Endodermal cell (in vitro differentiated cells): ENCODE measurements at regions not wholly inside any gene's neighbourhood (a gene's known extent, or its start where the extent isn't known, plus 50 kb on each side); places are given as distances from the start of the nearest gene placed in this dataset.

ENCODE experiments used
- DNase-seq: peaks from one replicate; pipeline ENCODE4 v3.0.0-alpha.2; 2017
- H3K27ac ChIP-seq: 2 replicates; pipeline ENCODE4 v1.5.1; 2013; ENCODE audit warnings: mild to moderate bottlenecking, low read depth, low read length, moderate library complexity
- H3K27me3 ChIP-seq: 2 replicates; pipeline ENCODE4 v1.6.1; 2013; ENCODE audit warnings: mild to moderate bottlenecking, low read length, moderate library complexity; ENCODE audit not compliant: insufficient read depth, control insufficient read depth, poor library complexity, severe bottlenecking
- H3K36me3 ChIP-seq: 2 replicates; pipeline ENCODE4 v1.7.0; 2013; ENCODE audit warnings: mild to moderate bottlenecking, low read length, moderate library complexity; ENCODE audit not compliant: control insufficient read depth, insufficient read depth
- H3K4me1 ChIP-seq: one replicate; pipeline ENCODE4 v1.7.0; 2013; ENCODE audit warnings: low read length; ENCODE audit not compliant: control insufficient read depth, insufficient read depth
- H3K4me3 ChIP-seq: 2 replicates; pipeline ENCODE4 v1.5.1; 2013; ENCODE audit warnings: mild to moderate bottlenecking, low read length, moderate library complexity
- H3K9ac ChIP-seq: 2 replicates; pipeline ENCODE4 v1.6.1; 2013; ENCODE audit warnings: mild to moderate bottlenecking, low read length, moderate library complexity; ENCODE audit not compliant: poor library complexity, severe bottlenecking; ENCODE audit errors: extremely low read depth
- H3K9me3 ChIP-seq: 2 replicates; pipeline ENCODE4 v1.6.1; 2013; ENCODE audit warnings: mild to moderate bottlenecking, low read length, moderate library complexity; ENCODE audit not compliant: control insufficient read depth
- H3K27ac Mint-ChIP-seq: 2 replicates; pipeline ENCODE4 v1.8.0; 2020; ENCODE audit warnings: mixed read lengths
- H3K27me3 Mint-ChIP-seq: 2 replicates; pipeline ENCODE4 v1.8.0; 2021; ENCODE audit warnings: mild to moderate bottlenecking, mixed read lengths; ENCODE audit not compliant: insufficient read depth
- H3K36me3 Mint-ChIP-seq: 2 replicates; pipeline ENCODE4 v1.8.0; 2020; ENCODE audit warnings: low read depth, mixed read lengths
- H3K4me1 Mint-ChIP-seq: 2 replicates; pipeline ENCODE4 v1.8.0; 2020; ENCODE audit warnings: mixed read lengths
- H3K4me3 Mint-ChIP-seq: 2 replicates; pipeline ENCODE4 v1.8.0; 2020; ENCODE audit warnings: mild to moderate bottlenecking, moderate library complexity, mixed read lengths
- H3K9me3 Mint-ChIP-seq: 2 replicates; pipeline ENCODE4 v1.8.0; 2020; ENCODE audit warnings: mild to moderate bottlenecking, mixed read lengths
- CTCF ChIP-seq: fragments of 200-600 bp; sonication (generic); conservative IDR thresholded peaks from 2 replicates; pipeline ENCODE4 v1.5.0; 2021; ENCODE audit warnings: antibody characterized with exemption, mild to moderate bottlenecking
- WGBS, 2 experiments: methylation state at CpG; one replicate each; pipeline versions ENCODE4 v1.1.5 to v1.1.7; 2013; ENCODE audit warnings: missing lambda C conversion rate in 2 of 2, mixed read lengths in 1 of 2; ENCODE audit not compliant: insufficient coverage in 1 of 2, insufficient read length in 1 of 2; 5-methylcytosine and 5-hydroxymethylcytosine counted together

DNA sequence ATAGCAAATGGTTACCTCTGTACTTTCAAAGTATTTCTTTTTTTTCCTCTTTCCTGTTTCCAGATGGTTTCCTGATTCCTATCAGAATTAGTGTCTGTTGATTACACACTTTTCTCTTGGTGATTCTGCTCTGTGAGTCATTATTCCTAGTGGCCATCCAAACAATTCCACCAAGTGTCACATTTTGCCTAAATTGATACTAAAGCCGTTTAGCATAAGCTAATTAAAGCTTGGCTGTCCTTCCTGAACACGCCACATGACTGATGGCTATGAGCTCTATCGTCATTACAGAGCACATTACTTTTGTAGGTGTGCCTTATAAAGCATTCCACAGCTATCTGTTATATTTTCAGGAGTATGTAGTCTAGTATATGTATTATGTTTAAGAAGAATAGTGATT is 671.2 kb downstream of the CDH8 start:
- Histone ChIP-seq H3K9ac (no peak overlapping the region), H3K36me3 (no peaks in the 10 kb centered on the region), H3K27me3 (no peaks in the 10 kb centered on the region), H3K27ac (no peak overlapping the region), H3K4me3 (no peak overlapping the region), H3K9me3 (no peaks in the 10 kb centered on the region), H3K4me1 (no peaks in the 10 kb centered on the region)
- TF ChIP-seq CTCF, result no peak
- 92 to 100% methylated on average over 2 to 3 of the region's 3 CpGs for WGBS, 2 experiments
- Mint-ChIP-seq H3K4me3 (no peak overlapping the region), H3K36me3 (no peaks in the 10 kb centered on the region), H3K27ac (no peak overlapping the region), H3K9me3 (no peaks in the 10 kb centered on the region), H3K4me1 (peaks cover 12% of the 10 kb centered on the region), H3K27me3 (no peaks in the 10 kb centered on the region)
- no peak for DNase-seq

GRCh38 chr16:61362585-61362984 is 673.7 kb downstream of the CDH8 start:
- Mint-ChIP-seq H3K27ac (no peak overlapping the region), H3K9me3 (no peaks in the 10 kb centered on the region), H3K36me3 (no peaks in the 10 kb centered on the region), H3K27me3 (no peaks in the 10 kb centered on the region), H3K4me3 (no peak overlapping the region), H3K4me1 (peaks cover 12% of the 10 kb centered on the region)
- Histone ChIP-seq H3K4me3 (no peak overlapping the region), H3K36me3 (no peaks in the 10 kb centered on the region), H3K9ac (no peak overlapping the region), H3K9me3 (no peaks in the 10 kb centered on the region), H3K27ac (no peak overlapping the region), H3K4me1 (no peaks in the 10 kb centered on the region), H3K27me3 (no peaks in the 10 kb centered on the region)
- no peak for TF ChIP-seq CTCF
- no peak for DNase-seq
- WGBS, 2 experiments, result 95% methylated on average over 4 of the region's 4 CpGs; no CpG with 5 or more reads in 1 of the 2 experiments

- H3K36me3 Mint-ChIP-seq, result no peaks in the 10 kb centered on the region
- no peak for TF ChIP-seq CTCF
- DNase-seq, result no peak
- no peaks in the 10 kb centered on the region for H3K27me3 Mint-ChIP-seq
- H3K4me3 ChIP-seq, result no peak overlapping the region
- H3K4me1 ChIP-seq, result no peaks in the 10 kb centered on the region
- H3K27ac Mint-ChIP-seq, result no peak overlapping the region
- WGBS, 2 experiments, result 86 to 92% methylated on average over 2 to 3 of the region's 3 CpGs
- H3K9me3 ChIP-seq, result no peaks in the 10 kb centered on the region
- no peaks in the 10 kb centered on the region for H3K27me3 ChIP-seq
- no peak overlapping the region for H3K4me3 Mint-ChIP-seq
- H3K27ac ChIP-seq, result no peak overlapping the region
- no peak overlapping the region for H3K9ac ChIP-seq
- H3K36me3 ChIP-seq, result no peaks in the 10 kb centered on the region
- no peaks in the 10 kb centered on the region for H3K4me1 Mint-ChIP-seq
- H3K9me3 Mint-ChIP-seq, result no peaks in the 10 kb centered on the region
These were observed 691.4 kb downstream of the CDH8 start for GRCh38 chr16:61344791-61345190.
